Effector memory CD8-positive, alpha-beta T cell (primary cell): ENCODE measurements at regions not wholly inside any gene's neighbourhood (a gene's known extent, or its start where the extent isn't known, plus 50 kb on each side); places are given as distances from the start of the nearest gene placed in this dataset.

Experiments
- ATAC-seq: fragments of 150-1000 bp; cut with Tn5 transposase; replicated peaks from 2 replicates; pipeline ENCODE4 v1.10.0; 2021; ENCODE audit warnings: mild to moderate bottlenecking, moderate library complexity
- DNase-seq, 3 experiments: peaks; one replicate each; pipeline ENCODE4 v3.0.0; 2021
- H3K27ac Mint-ChIP-seq, 2 donors: one replicate each; pipeline ENCODE4 v1.8.0; 2022; ENCODE audit warnings: mild to moderate bottlenecking in 2 of 2, mixed read lengths in 2 of 2, moderate library complexity in 2 of 2
- H3K27me3 Mint-ChIP-seq, 2 donors: one replicate each; pipeline ENCODE4 v1.8.0; 2022; ENCODE audit warnings: mixed read lengths in 2 of 2
- H3K36me3 Mint-ChIP-seq: one replicate; pipeline ENCODE4 v1.8.0; 2022; ENCODE audit warnings: mild to moderate bottlenecking, moderate library complexity, mixed read lengths; ENCODE audit not compliant: insufficient read depth
- H3K4me1 Mint-ChIP-seq, 2 donors: one replicate each; pipeline ENCODE4 v1.8.0; 2022; ENCODE audit warnings: low read depth in 2 of 2, mixed read lengths in 2 of 2
- H3K4me3 Mint-ChIP-seq, 2 donors: one replicate each; pipeline ENCODE4 v1.8.0; 2022; ENCODE audit warnings: mild to moderate bottlenecking in 2 of 2, mixed read lengths in 2 of 2, moderate library complexity in 2 of 2
- H3K9me3 Mint-ChIP-seq, 2 donors: one replicate each; pipeline ENCODE4 v1.8.0; 2022; ENCODE audit warnings: mixed read lengths in 2 of 2

DNA sequence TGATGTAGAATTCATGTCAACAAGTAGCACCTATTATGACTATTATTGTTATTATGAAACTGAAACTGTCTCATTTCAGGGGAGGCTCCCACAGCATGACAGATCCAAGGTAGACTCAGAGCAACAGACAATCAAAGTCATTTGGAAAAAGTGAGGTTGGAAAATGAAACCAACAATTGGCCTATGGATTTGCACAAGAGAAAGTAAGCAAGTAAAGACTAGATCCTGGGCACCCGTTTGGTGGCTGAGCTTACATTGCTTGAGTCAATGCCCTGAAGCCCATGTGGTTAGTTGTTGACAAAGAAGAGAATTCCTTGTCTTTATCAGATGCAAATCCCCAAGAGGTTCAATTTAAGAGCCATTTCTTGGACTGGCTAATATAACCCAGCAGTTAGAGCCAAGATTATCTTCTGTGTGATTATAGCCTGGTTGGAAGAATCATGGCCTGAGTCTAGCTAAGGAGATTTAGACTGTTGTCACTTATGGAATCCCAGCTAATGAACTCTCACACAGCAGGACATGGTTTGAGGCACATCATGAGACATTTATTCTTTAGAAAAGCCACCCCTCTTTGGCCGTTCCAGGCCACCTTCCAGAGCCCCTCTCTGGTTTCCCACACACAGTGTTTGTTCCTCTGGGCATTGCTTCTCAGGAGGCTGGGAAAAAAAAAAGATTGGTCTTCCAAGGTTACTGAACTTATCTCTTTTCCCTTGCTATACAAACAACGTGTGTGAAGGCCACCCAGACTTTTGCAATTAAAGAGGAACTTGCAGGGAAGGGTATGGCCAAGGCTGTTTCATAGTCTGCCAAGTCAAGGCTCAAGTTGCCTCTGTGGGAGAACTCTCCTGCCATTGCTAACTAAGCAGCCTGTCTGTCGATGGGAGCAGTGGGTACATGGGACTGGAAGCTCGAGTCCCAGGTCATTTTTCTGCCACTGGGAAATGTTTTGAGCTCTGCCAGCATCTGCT lies 399.5 kb downstream of the ENC1 start:
- Mint-ChIP-seq H3K27ac (no peak overlapping the region), H3K4me1 (no peaks in the 10 kb centered on the region), H3K27me3 (peaks cover 16 to 23% of the 10 kb centered on the region in 2 donors), H3K4me3 (no peak overlapping the region), H3K36me3 (no peaks in the 10 kb centered on the region), H3K9me3 (no peaks in the 10 kb centered on the region)
- ATAC-seq (no peak), DNase-seq (no peak)

DNA sequence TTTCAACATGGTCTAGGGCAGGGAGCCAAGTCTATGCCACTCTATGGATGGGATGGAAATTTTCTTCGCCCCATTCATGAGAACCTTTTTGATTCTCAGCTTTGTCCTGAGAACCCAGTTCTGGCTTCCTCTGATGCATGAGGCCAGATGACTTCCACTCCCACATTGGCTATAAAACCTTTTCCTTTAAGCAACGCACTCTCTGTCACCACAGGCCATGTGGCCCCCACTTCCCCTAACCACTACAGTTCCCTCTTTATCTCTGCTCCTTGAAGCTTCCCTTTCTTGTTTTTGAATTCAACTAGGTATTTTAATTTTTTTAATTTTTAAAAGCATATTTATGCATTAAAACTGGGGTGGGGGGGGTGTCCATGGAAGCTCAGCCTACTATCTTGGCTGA lies 401.3 kb downstream of the ENC1 start:
- Mint-ChIP-seq H3K9me3 (no peaks in the 10 kb centered on the region), H3K27me3 (peaks cover 19 to 28% of the 10 kb centered on the region in 2 donors), H3K36me3 (no peaks in the 10 kb centered on the region), H3K27ac (no peak overlapping the region), H3K4me3 (no peak overlapping the region), H3K4me1 (no peaks in the 10 kb centered on the region)
- no peak for DNase-seq
- ATAC-seq = no peak

DNA sequence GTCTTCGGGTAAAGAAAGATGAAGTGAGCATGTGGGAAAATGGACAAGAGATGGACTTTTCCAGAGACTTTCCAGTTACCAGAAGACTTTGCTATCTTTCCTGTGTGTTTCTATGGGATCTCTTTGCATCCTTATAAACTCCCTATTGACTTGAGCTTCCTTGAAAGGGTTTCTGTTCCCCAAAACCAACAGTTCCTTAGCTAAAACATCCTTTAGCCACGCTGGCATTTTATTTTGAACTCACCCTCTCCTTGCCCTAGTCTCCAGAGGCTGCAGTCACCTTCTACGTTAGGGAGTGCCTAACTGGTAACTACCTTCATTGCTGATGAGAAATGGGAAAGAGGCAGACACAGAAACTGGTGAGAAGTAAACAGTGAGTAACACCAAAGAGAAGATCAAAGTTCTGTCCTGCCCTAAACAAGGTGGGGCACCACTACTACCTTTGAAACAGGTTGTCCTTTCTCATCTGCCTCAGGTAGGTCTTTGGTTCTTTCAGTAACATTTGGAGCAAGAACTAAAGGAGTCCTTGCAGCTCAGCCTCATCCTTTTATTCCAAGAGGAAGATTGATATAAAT lies 402.9 kb downstream of the ENC1 start:
- no peaks in the 10 kb centered on the region for H3K36me3 Mint-ChIP-seq
- H3K4me1 Mint-ChIP-seq = no peaks in the 10 kb centered on the region
- H3K27ac Mint-ChIP-seq = no peak overlapping the region

DNA sequence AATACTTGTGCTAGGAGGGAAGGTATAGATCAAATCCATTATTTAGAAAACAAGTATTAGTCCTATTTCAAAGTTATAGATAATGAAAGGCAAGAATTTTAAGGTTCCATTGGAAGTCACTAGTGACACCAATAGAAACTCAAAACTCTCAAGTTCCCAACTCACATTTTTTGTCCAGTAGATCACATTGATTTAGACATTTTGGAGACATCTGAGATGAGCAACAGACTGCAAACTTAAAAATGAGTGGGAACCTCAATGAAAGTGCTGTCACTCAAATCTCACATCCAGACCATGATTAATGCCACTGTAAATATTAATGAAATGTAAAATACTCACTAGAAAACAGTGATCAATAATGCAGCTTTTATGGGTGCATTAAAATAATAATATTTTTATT lies 405.0 kb downstream of the ENC1 start:
- Mint-ChIP-seq H3K27me3 (peaks cover 33 to 44% of the 10 kb centered on the region in 2 donors), H3K9me3 (no peaks in the 10 kb centered on the region), H3K27ac (no peak overlapping the region), H3K4me1 (no peaks in the 10 kb centered on the region), H3K4me3 (no peak overlapping the region), H3K36me3 (no peaks in the 10 kb centered on the region)
- no peak for DNase-seq
- ATAC-seq = no peak

More for the DNA sequence above, 402.9 kb downstream of the ENC1 start:
- DNase-seq = no peak
- Mint-ChIP-seq H3K9me3 (no peaks in the 10 kb centered on the region), H3K27me3 (peaks cover 24 to 36% of the 10 kb centered on the region in 2 donors), H3K4me3 (no peak overlapping the region)
- no peak for ATAC-seq

DNA sequence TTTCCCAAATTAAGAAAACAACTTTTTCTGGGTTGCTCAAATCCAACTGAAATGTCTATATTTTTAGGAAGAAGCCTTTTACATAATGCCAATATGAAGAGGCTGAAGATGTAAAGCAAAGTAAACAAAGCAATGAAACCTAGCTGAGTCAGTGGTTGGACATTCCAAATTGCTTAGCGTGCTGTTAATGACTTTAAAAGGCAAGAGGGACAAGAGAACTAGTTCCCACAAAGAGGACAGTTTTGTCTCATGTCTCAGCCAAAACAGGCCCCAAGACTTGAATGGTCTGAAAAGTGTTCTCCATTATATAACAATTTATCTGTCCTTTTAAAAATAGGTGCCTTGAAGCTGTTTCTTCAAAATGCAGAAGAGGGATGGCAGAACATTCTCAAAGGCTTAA lies 407.0 kb downstream of the ENC1 start:
- Mint-ChIP-seq H3K27ac (no peak overlapping the region), H3K27me3 (peaks cover 27 to 44% of the 10 kb centered on the region in 2 donors), H3K4me3 (no peak overlapping the region), H3K4me1 (no peaks in the 10 kb centered on the region), H3K36me3 (no peaks in the 10 kb centered on the region), H3K9me3 (peaks cover 0 to 2% of the 10 kb centered on the region in 2 donors)
- no peak for DNase-seq
- ATAC-seq = no peak

GRCh38 chr5:74233091-74233490 lies 407.4 kb downstream of the ENC1 start:
- H3K36me3 Mint-ChIP-seq = no peaks in the 10 kb centered on the region
- H3K9me3 Mint-ChIP-seq = peaks cover 0 to 2% of the 10 kb centered on the region in 2 donors
- no peak for ATAC-seq

GRCh38 chr5:74232276-74232675 lies 408.3 kb downstream of the ENC1 start:
- ATAC-seq (no peak), DNase-seq (no peak)
- no peak overlapping the region for H3K4me3 Mint-ChIP-seq
- peaks cover 0 to 2% of the 10 kb centered on the region in 2 donors for H3K9me3 Mint-ChIP-seq
- peaks cover 32 to 51% of the 10 kb centered on the region in 2 donors for H3K27me3 Mint-ChIP-seq
- no peak overlapping the region for H3K27ac Mint-ChIP-seq
- no peaks in the 10 kb centered on the region for H3K36me3 Mint-ChIP-seq
- H3K4me1 Mint-ChIP-seq = no peaks in the 10 kb centered on the region

More at GRCh38 chr5:74233091-74233490, 407.4 kb downstream of the ENC1 start:
- H3K27me3 Mint-ChIP-seq = peaks cover 25 to 44% of the 10 kb centered on the region in 2 donors
- no peak overlapping the region for H3K4me3 Mint-ChIP-seq
- no peak for DNase-seq
- no peaks in the 10 kb centered on the region for H3K4me1 Mint-ChIP-seq
- H3K27ac Mint-ChIP-seq = no peak overlapping the region

GRCh38 chr5:74231697-74232096 lies 408.8 kb downstream of the ENC1 start:
- peaks cover 0 to 2% of the 10 kb centered on the region in 2 donors for H3K9me3 Mint-ChIP-seq
- H3K4me3 Mint-ChIP-seq = no peak overlapping the region
- H3K27me3 Mint-ChIP-seq = peaks cover 35 to 55% of the 10 kb centered on the region in 2 donors
- H3K27ac Mint-ChIP-seq = no peak overlapping the region
- ATAC-seq = no peak
- no peaks in the 10 kb centered on the region for H3K36me3 Mint-ChIP-seq
- H3K4me1 Mint-ChIP-seq = no peaks in the 10 kb centered on the region
- DNase-seq = no peak

DNA sequence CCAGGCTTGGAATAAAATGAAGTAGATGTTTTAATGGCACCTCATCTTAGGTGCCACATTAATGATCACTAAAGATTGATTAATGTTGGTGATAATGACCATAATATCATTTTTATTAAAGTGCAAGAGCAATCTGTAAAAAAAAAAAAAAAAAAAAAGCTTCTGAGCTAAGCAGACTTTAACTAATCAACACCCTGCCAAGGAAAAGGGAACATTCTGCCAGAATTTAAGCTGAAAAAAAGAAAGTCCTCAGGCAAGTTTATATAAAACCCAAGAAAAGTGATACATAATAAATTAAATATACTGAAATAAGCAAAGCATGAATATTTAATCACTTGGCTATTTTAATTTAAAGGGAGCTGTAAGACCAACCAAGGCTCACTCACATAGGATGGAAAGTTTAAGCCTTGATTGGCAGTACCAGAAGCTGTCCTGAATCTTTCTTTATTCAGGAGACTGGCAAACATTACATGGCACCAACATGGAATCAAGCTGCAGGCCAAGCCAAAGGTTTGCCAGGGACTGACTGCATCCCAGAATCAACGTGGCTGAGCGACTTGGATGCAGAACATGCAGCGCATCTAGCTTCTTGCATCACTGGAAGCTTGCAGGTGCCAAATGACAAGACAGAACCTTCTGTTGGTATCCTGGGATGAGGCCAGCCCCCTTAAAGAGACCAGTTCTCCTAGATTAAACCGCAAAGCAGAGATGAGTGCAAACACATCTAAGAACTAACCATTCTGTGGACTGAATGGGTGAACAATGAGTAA lies 413.6 kb downstream of the ENC1 start:
- no peaks in the 10 kb centered on the region for H3K4me1 Mint-ChIP-seq
- no peak overlapping the region for H3K4me3 Mint-ChIP-seq
- no peak overlapping the region for H3K27ac Mint-ChIP-seq
- H3K9me3 Mint-ChIP-seq = peaks cover 0 to 2% of the 10 kb centered on the region in 2 donors
- ATAC-seq = no peak
- H3K36me3 Mint-ChIP-seq = no peaks in the 10 kb centered on the region
- peaks cover 37 to 46% of the 10 kb centered on the region in 2 donors for H3K27me3 Mint-ChIP-seq
- no peak for DNase-seq

DNA sequence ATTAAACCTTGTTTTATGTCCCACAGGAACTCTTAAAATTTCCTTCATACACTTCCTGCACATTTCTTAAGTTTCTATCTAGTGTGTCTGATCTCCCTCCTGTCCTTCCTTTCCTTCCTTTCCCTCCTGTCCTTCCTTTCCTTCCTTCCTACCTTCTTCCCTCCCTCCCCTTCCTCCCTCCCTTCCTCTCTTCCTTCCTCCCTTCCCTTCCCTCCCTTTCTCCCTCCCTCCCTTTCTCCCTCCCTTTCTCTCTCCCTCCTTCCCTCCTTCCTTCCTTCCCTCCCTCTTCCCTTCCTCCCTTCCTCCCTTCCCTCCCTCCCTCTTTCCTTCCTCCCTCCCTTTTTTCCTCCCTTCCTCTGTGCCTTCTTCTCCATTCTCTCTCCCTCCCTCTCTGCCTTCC lies 414.9 kb downstream of the ENC1 start:
- H3K27ac Mint-ChIP-seq = no peak overlapping the region
- ATAC-seq = no peak
- no peak overlapping the region for H3K4me3 Mint-ChIP-seq
- peaks cover 0 to 2% of the 10 kb centered on the region in 2 donors for H3K9me3 Mint-ChIP-seq
- H3K36me3 Mint-ChIP-seq = no peaks in the 10 kb centered on the region
- peaks cover 30 to 37% of the 10 kb centered on the region in 2 donors for H3K27me3 Mint-ChIP-seq
- no peaks in the 10 kb centered on the region for H3K4me1 Mint-ChIP-seq
- no peak for DNase-seq

DNA sequence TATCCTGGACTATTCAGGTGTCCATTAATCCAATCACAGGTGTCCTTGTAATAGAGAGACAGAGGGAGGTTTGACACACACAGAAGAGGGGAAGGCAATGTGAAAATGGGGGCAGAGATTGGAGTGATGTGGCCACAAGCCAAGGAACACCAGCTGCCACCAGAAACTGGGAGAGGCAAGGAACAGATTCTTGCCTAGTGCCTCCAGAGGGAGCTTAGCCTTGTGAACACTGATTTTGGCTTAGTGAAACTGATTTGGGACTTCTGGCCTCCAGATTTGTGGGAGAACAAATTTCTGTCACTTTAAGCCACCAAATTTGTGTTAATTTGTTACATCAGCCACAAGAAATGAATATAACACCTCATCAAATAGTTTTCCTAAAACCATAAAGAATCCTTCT lies 416.2 kb downstream of the ENC1 start:
- no peak for DNase-seq
- Mint-ChIP-seq H3K4me1 (no peaks in the 10 kb centered on the region), H3K9me3 (no peaks in the 10 kb centered on the region), H3K36me3 (no peaks in the 10 kb centered on the region), H3K27ac (no peak overlapping the region), H3K27me3 (peaks cover 30 to 36% of the 10 kb centered on the region in 2 donors), H3K4me3 (no peak overlapping the region)
- ATAC-seq = no peak

- ATAC-seq (no peak), DNase-seq (no peak)
- Mint-ChIP-seq H3K4me1 (no peaks in the 10 kb centered on the region), H3K36me3 (no peaks in the 10 kb centered on the region), H3K27ac (no peak overlapping the region), H3K27me3 (peaks cover 21 to 24% of the 10 kb centered on the region in 2 donors), H3K9me3 (no peaks in the 10 kb centered on the region), H3K4me3 (no peak overlapping the region)
These were observed 417.7 kb downstream of the ENC1 start for GRCh38 chr5:74222806-74223205.

DNA sequence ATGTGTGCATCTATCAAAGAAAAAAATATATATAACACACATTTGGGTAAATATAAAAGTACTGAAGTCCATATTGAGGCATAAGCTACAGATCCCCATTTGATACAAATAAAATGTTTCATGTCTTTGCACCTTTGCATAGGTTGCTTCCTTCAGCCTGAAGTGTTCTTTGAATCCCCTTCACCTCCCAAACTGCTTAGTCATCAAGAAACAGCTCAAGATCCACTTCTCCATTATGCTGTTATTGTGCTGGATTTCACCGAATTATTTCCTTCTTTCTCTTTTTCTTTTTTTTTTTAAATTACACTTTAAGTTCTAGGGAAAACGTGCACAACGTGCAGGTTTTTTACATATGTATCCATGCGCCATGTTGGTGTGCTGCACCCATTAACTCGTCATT lies 419.1 kb downstream of the ENC1 start:
- Mint-ChIP-seq H3K4me3 (no peak overlapping the region), H3K36me3 (no peaks in the 10 kb centered on the region), H3K27me3 (peaks cover 20 to 28% of the 10 kb centered on the region in 2 donors), H3K4me1 (no peaks in the 10 kb centered on the region), H3K9me3 (no peaks in the 10 kb centered on the region), H3K27ac (no peak overlapping the region)
- DNase-seq = no peak
- no peak for ATAC-seq
